ENCODE measurements at regions not wholly inside any gene's neighbourhood (a gene's known extent, or its start where the extent isn't known, plus 50 kb on each side); places are given as distances from the start of the nearest gene placed in this dataset.

GRCh38 chr6:159470397-159470796, 222.6 kb downstream of the SOD2 start:
- Histone ChIP-seq H3K4me1 (ENCODE audit: control insufficient read depth, insufficient read depth, low read length) (no peaks in the 10 kb centered on the region), H3K36me3 (ENCODE audit: control insufficient read depth, insufficient read depth, low read length) (no peaks in the 10 kb centered on the region), H3K4me3 (ENCODE audit: low read depth, low read length) (no peak overlapping the region), H3K9me3 (ENCODE audit: control insufficient read depth, insufficient read depth, low read length) (no peaks in the 10 kb centered on the region), H3K27ac (ENCODE audit: low read depth, low read length) (no peak overlapping the region), H3K27me3 (ENCODE audit: control insufficient read depth, insufficient read depth, low read length) (no peaks in the 10 kb centered on the region)
- no CpG with 5 or more reads among the region's 3 CpGs for WGBS (ENCODE audit: insufficient coverage)
- no peak for DNase-seq (ENCODE audit: low read depth in 4 of 6, low spot score in 6 of 6)

GRCh38 chr6:159469443-159469842, 223.6 kb downstream of the SOD2 start:
- Histone ChIP-seq H3K27me3 (ENCODE audit: control insufficient read depth, insufficient read depth, low read length) (no peaks in the 10 kb centered on the region), H3K4me3 (ENCODE audit: low read depth, low read length) (no peak overlapping the region), H3K9me3 (ENCODE audit: control insufficient read depth, insufficient read depth, low read length) (no peaks in the 10 kb centered on the region), H3K36me3 (ENCODE audit: control insufficient read depth, insufficient read depth, low read length) (no peaks in the 10 kb centered on the region), H3K27ac (ENCODE audit: low read depth, low read length) (no peak overlapping the region), H3K4me1 (ENCODE audit: control insufficient read depth, insufficient read depth, low read length) (no peaks in the 10 kb centered on the region)
- WGBS (ENCODE audit: insufficient coverage), result 78% methylated on average over 3 of the region's 4 CpGs
- no peak for DNase-seq (ENCODE audit: low read depth in 4 of 6, low spot score in 6 of 6)

GRCh38 chr6:159468994-159469393, 224.0 kb downstream of the SOD2 start:
- H3K9me3 ChIP-seq (ENCODE audit: control insufficient read depth, insufficient read depth, low read length), result no peaks in the 10 kb centered on the region
- 90% methylated on average over 3 of the region's 3 CpGs for WGBS (ENCODE audit: insufficient coverage)
- no peak overlapping the region for H3K4me3 ChIP-seq (ENCODE audit: low read depth, low read length)
- no peaks in the 10 kb centered on the region for H3K36me3 ChIP-seq (ENCODE audit: control insufficient read depth, insufficient read depth, low read length)
- H3K27me3 ChIP-seq (ENCODE audit: control insufficient read depth, insufficient read depth, low read length), result no peaks in the 10 kb centered on the region
- no peak for DNase-seq (ENCODE audit: low read depth in 4 of 6, low spot score in 6 of 6)
- H3K4me1 ChIP-seq (ENCODE audit: control insufficient read depth, insufficient read depth, low read length), result no peaks in the 10 kb centered on the region
- no peak overlapping the region for H3K27ac ChIP-seq (ENCODE audit: low read depth, low read length)

GRCh38 chr6:159467473-159468041, 225.5 kb downstream of the SOD2 start:
- WGBS (ENCODE audit: insufficient coverage), result 83% methylated on average over 2 of the region's 5 CpGs
- Histone ChIP-seq H3K36me3 (ENCODE audit: control insufficient read depth, insufficient read depth, low read length) (no peaks in the 10 kb centered on the region), H3K4me1 (ENCODE audit: control insufficient read depth, insufficient read depth, low read length) (no peaks in the 10 kb centered on the region), H3K9me3 (ENCODE audit: control insufficient read depth, insufficient read depth, low read length) (no peaks in the 10 kb centered on the region), H3K4me3 (ENCODE audit: low read depth, low read length) (no peak overlapping the region), H3K27ac (ENCODE audit: low read depth, low read length) (no peak overlapping the region), H3K27me3 (ENCODE audit: control insufficient read depth, insufficient read depth, low read length) (no peaks in the 10 kb centered on the region)
- no peak for DNase-seq (ENCODE audit: low read depth in 4 of 6, low spot score in 6 of 6)

GRCh38 chr6:159466926-159467325, 226.1 kb downstream of the SOD2 start:
- Histone ChIP-seq H3K36me3 (ENCODE audit: control insufficient read depth, insufficient read depth, low read length) (no peaks in the 10 kb centered on the region), H3K4me1 (ENCODE audit: control insufficient read depth, insufficient read depth, low read length) (no peaks in the 10 kb centered on the region), H3K27ac (ENCODE audit: low read depth, low read length) (no peak overlapping the region), H3K27me3 (ENCODE audit: control insufficient read depth, insufficient read depth, low read length) (no peaks in the 10 kb centered on the region), H3K9me3 (ENCODE audit: control insufficient read depth, insufficient read depth, low read length) (no peaks in the 10 kb centered on the region), H3K4me3 (ENCODE audit: low read depth, low read length) (no peak overlapping the region)
- DNase-seq (ENCODE audit: low read depth in 4 of 6, low spot score in 6 of 6), result no peak
- no CpG with 5 or more reads among the region's 2 CpGs for WGBS (ENCODE audit: insufficient coverage)

GRCh38 chr6:159464816-159465215, 228.2 kb downstream of the SOD2 start:
- H3K27ac ChIP-seq (ENCODE audit: low read depth, low read length), result no peak overlapping the region
- H3K4me3 ChIP-seq (ENCODE audit: low read depth, low read length), result no peak overlapping the region
- H3K27me3 ChIP-seq (ENCODE audit: control insufficient read depth, insufficient read depth, low read length), result no peaks in the 10 kb centered on the region
- no peaks in the 10 kb centered on the region for H3K4me1 ChIP-seq (ENCODE audit: control insufficient read depth, insufficient read depth, low read length)
- DNase-seq (ENCODE audit: low read depth in 4 of 6, low spot score in 6 of 6), result no peak
- 100% methylated on average over 2 of the region's 9 CpGs for WGBS (ENCODE audit: insufficient coverage)
- no peaks in the 10 kb centered on the region for H3K9me3 ChIP-seq (ENCODE audit: control insufficient read depth, insufficient read depth, low read length)
- no peaks in the 10 kb centered on the region for H3K36me3 ChIP-seq (ENCODE audit: control insufficient read depth, insufficient read depth, low read length)

- Histone ChIP-seq H3K4me3 (ENCODE audit: low read depth, low read length) (no peak overlapping the region), H3K36me3 (ENCODE audit: control insufficient read depth, insufficient read depth, low read length) (no peaks in the 10 kb centered on the region), H3K4me1 (ENCODE audit: control insufficient read depth, insufficient read depth, low read length) (no peaks in the 10 kb centered on the region), H3K9me3 (ENCODE audit: control insufficient read depth, insufficient read depth, low read length) (no peaks in the 10 kb centered on the region), H3K27ac (ENCODE audit: low read depth, low read length) (no peak overlapping the region), H3K27me3 (ENCODE audit: control insufficient read depth, insufficient read depth, low read length) (no peaks in the 10 kb centered on the region)
- DNase-seq (ENCODE audit: low read depth in 4 of 6, low spot score in 6 of 6), result peak in 1 of 6 donors; percentile 27
- WGBS (ENCODE audit: insufficient coverage), result 87% methylated on average over 12 of the region's 22 CpGs
These were observed 229.8 kb downstream of the SOD2 start for GRCh38 chr6:159463119-159463829.

GRCh38 chr6:159462431-159462830, 230.6 kb downstream of the SOD2 start:
- Histone ChIP-seq H3K27ac (ENCODE audit: low read depth, low read length) (no peak overlapping the region), H3K4me1 (ENCODE audit: control insufficient read depth, insufficient read depth, low read length) (no peaks in the 10 kb centered on the region), H3K9me3 (ENCODE audit: control insufficient read depth, insufficient read depth, low read length) (no peaks in the 10 kb centered on the region), H3K27me3 (ENCODE audit: control insufficient read depth, insufficient read depth, low read length) (no peaks in the 10 kb centered on the region), H3K4me3 (ENCODE audit: low read depth, low read length) (no peak overlapping the region), H3K36me3 (ENCODE audit: control insufficient read depth, insufficient read depth, low read length) (no peaks in the 10 kb centered on the region)
- DNase-seq (ENCODE audit: low read depth in 4 of 6, low spot score in 6 of 6), result no peak
- 83% methylated on average over 2 of the region's 7 CpGs for WGBS (ENCODE audit: insufficient coverage)

GRCh38 chr6:159461998-159462397, 231.0 kb downstream of the SOD2 start:
- no peak overlapping the region for H3K27ac ChIP-seq (ENCODE audit: low read depth, low read length)
- no peaks in the 10 kb centered on the region for H3K9me3 ChIP-seq (ENCODE audit: control insufficient read depth, insufficient read depth, low read length)
- WGBS (ENCODE audit: insufficient coverage), result 83% methylated on average over 1 of the region's 1 CpG

GRCh38 chr6:159461266-159461665, 231.8 kb downstream of the SOD2 start:
- Histone ChIP-seq H3K4me3 (ENCODE audit: low read depth, low read length) (no peak overlapping the region), H3K9me3 (ENCODE audit: control insufficient read depth, insufficient read depth, low read length) (no peaks in the 10 kb centered on the region), H3K27ac (ENCODE audit: low read depth, low read length) (no peak overlapping the region), H3K36me3 (ENCODE audit: control insufficient read depth, insufficient read depth, low read length) (no peaks in the 10 kb centered on the region), H3K4me1 (ENCODE audit: control insufficient read depth, insufficient read depth, low read length) (no peaks in the 10 kb centered on the region), H3K27me3 (ENCODE audit: control insufficient read depth, insufficient read depth, low read length) (no peaks in the 10 kb centered on the region)
- WGBS (ENCODE audit: insufficient coverage), result no CpG with 5 or more reads among the region's 5 CpGs
- DNase-seq (ENCODE audit: low read depth in 4 of 6, low spot score in 6 of 6), result no peak

More at GRCh38 chr6:159461998-159462397, 231.0 kb downstream of the SOD2 start:
- Histone ChIP-seq H3K27me3 (ENCODE audit: control insufficient read depth, insufficient read depth, low read length) (no peaks in the 10 kb centered on the region), H3K36me3 (ENCODE audit: control insufficient read depth, insufficient read depth, low read length) (no peaks in the 10 kb centered on the region), H3K4me3 (ENCODE audit: low read depth, low read length) (no peak overlapping the region), H3K4me1 (ENCODE audit: control insufficient read depth, insufficient read depth, low read length) (no peaks in the 10 kb centered on the region)
- DNase-seq (ENCODE audit: low read depth in 4 of 6, low spot score in 6 of 6), result no peak

Measured in spinal cord (tissue), 9 donors.